ENCODE measurements at regions not wholly inside any gene's neighbourhood (a gene's known extent, or its start where the extent isn't known, plus 50 kb on each side); places are given as distances from the start of the nearest gene placed in this dataset.

DNA sequence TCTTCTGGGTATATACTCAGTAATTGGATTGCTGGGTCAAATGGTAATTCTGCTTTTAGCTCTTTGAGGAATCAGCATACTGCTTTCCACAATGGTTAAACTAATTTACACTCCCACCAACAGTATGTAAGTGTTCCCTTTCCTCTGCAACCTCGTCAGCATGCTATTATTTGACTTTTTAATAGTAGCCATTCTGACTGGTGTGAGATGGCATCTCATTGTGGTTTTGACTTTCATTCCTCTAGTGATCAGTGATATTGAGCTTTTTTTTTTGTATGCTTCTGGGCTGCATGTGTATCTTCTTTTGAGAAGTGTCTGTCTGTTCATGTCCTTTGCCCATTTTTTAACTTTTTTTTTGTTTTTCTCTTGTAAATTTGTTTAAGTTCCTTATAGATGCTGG, 279.4 kb downstream of the PTGER3 start:
- Histone ChIP-seq H3K4me3 (no peak overlapping the region), H3K27ac (no peak overlapping the region), H3K4me1 (no peaks in the 10 kb centered on the region), H3K27me3 (no peaks in the 10 kb centered on the region), H3K9me3 (peaks cover 4 to 10% of the 10 kb centered on the region in 2 donors), H3K36me3 (no peaks in the 10 kb centered on the region)
- no peak for TF ChIP-seq POLR2AphosphoS5 (IDR thresholded peaks at IDR 0.05)
- no peak for TF ChIP-seq CTCF (IDR thresholded peaks at IDR 0.05)
- no peak for TF ChIP-seq POLR2A (IDR thresholded peaks at IDR 0.05)
- no peak for DNase-seq (ENCODE audit: low spot score in 2 of 2)
- intact Hi-C loops (cut with DNase I; ENCODE audit: low total_unique reads): no loop called here

DNA sequence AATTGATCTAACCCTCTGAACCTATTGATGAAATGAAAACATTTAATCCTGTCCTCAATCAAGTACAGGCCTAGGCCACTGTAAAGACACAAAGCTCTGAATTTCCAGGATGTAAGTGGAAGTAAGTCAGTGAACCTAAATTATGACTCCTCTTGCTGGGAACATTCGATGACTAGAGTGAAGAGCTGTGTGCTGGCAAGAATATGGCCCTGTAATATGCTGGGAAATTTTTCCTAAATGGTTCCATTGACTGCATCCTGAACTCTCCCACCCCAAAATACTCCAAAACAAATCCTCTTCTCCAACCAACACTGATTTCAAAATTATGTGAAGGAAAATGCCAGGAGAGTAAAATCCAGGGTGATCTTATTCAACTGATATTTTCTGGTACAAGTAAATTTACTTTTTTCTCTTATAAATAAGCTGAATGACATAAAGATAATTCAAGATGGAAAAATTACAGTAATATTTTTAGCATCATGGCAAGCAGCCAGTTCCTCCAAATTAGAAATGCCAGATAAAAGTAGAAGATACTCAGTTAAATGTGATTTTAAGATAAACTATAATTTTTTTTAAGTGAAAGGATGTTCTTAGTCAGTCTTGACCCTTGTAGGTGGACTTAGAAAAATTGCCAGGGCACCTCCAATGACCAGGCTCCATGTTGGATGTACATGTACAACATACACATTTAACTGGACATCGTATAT, 269.4 kb downstream of the PTGER3 start:
- Histone ChIP-seq H3K27me3 (no peaks in the 10 kb centered on the region), H3K9me3 (no peaks in the 10 kb centered on the region), H3K4me3 (no peak overlapping the region), H3K36me3 (no peaks in the 10 kb centered on the region), H3K4me1 (no peaks in the 10 kb centered on the region), H3K27ac (no peak overlapping the region)
- intact Hi-C loops (cut with DNase I; ENCODE audit: low total_unique reads): no loop called here
- DNase-seq (ENCODE audit: low spot score in 2 of 2): no peak
- TF ChIP-seq POLR2A (IDR thresholded peaks at IDR 0.05) (no peak), CTCF (IDR thresholded peaks at IDR 0.05) (no peak), POLR2AphosphoS5 (IDR thresholded peaks at IDR 0.05) (no peak)

- Histone ChIP-seq H3K9me3 (no peaks in the 10 kb centered on the region), H3K36me3 (no peaks in the 10 kb centered on the region), H3K4me1 (no peaks in the 10 kb centered on the region), H3K4me3 (no peak overlapping the region), H3K27me3 (no peaks in the 10 kb centered on the region), H3K27ac (no peak overlapping the region)
- no peak for DNase-seq (ENCODE audit: low spot score in 2 of 2)
- intact Hi-C loops (cut with DNase I; ENCODE audit: low total_unique reads): no loop called here
- TF ChIP-seq POLR2AphosphoS5 (IDR thresholded peaks at IDR 0.05): no peak
Observed at GRCh38 chr1:70778934-70779333, 268.7 kb downstream of the PTGER3 start.

DNA sequence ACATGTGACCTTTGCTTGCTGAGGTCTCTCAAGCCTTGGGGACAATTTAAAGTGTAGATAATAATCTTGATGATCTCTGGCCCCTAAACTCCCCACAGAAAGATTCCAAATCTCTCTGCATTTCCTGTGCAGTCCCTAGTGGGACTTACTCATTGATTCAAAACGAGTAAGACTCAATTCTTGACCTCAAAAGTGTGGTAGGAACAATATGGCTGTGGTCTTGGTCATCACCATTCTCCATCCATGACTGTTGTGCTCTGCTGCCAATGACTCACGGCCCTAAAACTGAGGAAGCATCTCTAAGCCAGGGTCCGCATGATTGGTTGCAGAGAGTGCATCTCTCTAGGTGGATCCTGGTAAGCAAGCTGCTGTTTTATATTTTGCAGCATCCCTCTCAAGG, 268.0 kb downstream of the PTGER3 start:
- no peaks in the 10 kb centered on the region for H3K27me3 ChIP-seq
- H3K27ac ChIP-seq: no peak overlapping the region
- H3K9me3 ChIP-seq: no peaks in the 10 kb centered on the region
- no peak for DNase-seq (ENCODE audit: low spot score in 2 of 2)
- no peaks in the 10 kb centered on the region for H3K36me3 ChIP-seq
- intact Hi-C loops (cut with DNase I; ENCODE audit: low total_unique reads): no loop called here
- H3K4me1 ChIP-seq: no peaks in the 10 kb centered on the region
- H3K4me3 ChIP-seq: no peak overlapping the region
- TF ChIP-seq POLR2A (IDR thresholded peaks at IDR 0.05) (no peak), CTCF (IDR thresholded peaks at IDR 0.05) (no peak), POLR2AphosphoS5 (IDR thresholded peaks at IDR 0.05) (no peak)

GRCh38 chr1:70785287-70785686, 262.3 kb downstream of the PTGER3 start:
- no peaks in the 10 kb centered on the region for H3K27me3 ChIP-seq
- intact Hi-C loops (cut with DNase I; ENCODE audit: low total_unique reads): no loop called here
- TF ChIP-seq CTCF (IDR thresholded peaks at IDR 0.05): no peak
- no peak for DNase-seq (ENCODE audit: low spot score in 2 of 2)
- no peaks in the 10 kb centered on the region for H3K9me3 ChIP-seq
- no peak overlapping the region for H3K4me3 ChIP-seq
- H3K36me3 ChIP-seq: no peaks in the 10 kb centered on the region
- no peak overlapping the region for H3K27ac ChIP-seq
- H3K4me1 ChIP-seq: no peaks in the 10 kb centered on the region
